ENCODE measurements at regions not wholly inside any gene's neighbourhood (a gene's known extent, or its start where the extent isn't known, plus 50 kb on each side); places are given as distances from the start of the nearest gene placed in this dataset.
"Not testable (repeated sequence)": the region's sequence is repeated elsewhere in the genome, so short reads cannot be mapped to it uniquely, and the experiment has no call there.

GRCh38 chr10:34884272-34884952, 69.3 kb upstream of the PARD3 start:
- no peak overlapping the region for H3K27ac Mint-ChIP-seq (ENCODE audit: unreplicated experiment)
- H3K9me3 Mint-ChIP-seq (ENCODE audit: low read depth, unreplicated experiment) = no peaks in the 10 kb centered on the region
- no peak for TF ChIP-seq CTCF (IDR thresholded peaks at IDR 0.05; ENCODE audit: unreplicated experiment)
- BruUV-seq (replicated peaks) = no TSS peak
- CTCF ChIA-PET = no interaction called here
- H3K27me3 Mint-ChIP-seq (ENCODE audit: unreplicated experiment) = no peaks in the 10 kb centered on the region
- H3K36me3 Mint-ChIP-seq (ENCODE audit: insufficient read depth, unreplicated experiment) = no peaks in the 10 kb centered on the region
- no peak for DNase-seq
- intact Hi-C loops (cut with micrococcal nuclease; ENCODE audit: unreplicated experiment) = no loop called here
- H3K4me3 Mint-ChIP-seq (ENCODE audit: low read depth, unreplicated experiment) = no peak overlapping the region
- peaks cover 7% of the 10 kb centered on the region for H3K4me1 Mint-ChIP-seq (ENCODE audit: low read depth, unreplicated experiment)

GRCh38 chr10:34880817-34881216, 65.7 kb upstream of the PARD3 start:
- Mint-ChIP-seq H3K27ac (ENCODE audit: unreplicated experiment) (no peak overlapping the region), H3K9me3 (ENCODE audit: low read depth, unreplicated experiment) (no peaks in the 10 kb centered on the region), H3K4me3 (ENCODE audit: low read depth, unreplicated experiment) (no peak overlapping the region), H3K27me3 (ENCODE audit: unreplicated experiment) (no peaks in the 10 kb centered on the region), H3K36me3 (ENCODE audit: insufficient read depth, unreplicated experiment) (no peaks in the 10 kb centered on the region), H3K4me1 (ENCODE audit: low read depth, unreplicated experiment) (no peaks in the 10 kb centered on the region)
- CTCF ChIA-PET = no interaction called here
- DNase-seq = no peak
- intact Hi-C loops (cut with micrococcal nuclease; ENCODE audit: unreplicated experiment) = no loop called here
- no TSS peak for BruUV-seq (replicated peaks)
- TF ChIP-seq CTCF (IDR thresholded peaks at IDR 0.05; ENCODE audit: unreplicated experiment) = no peak

- intact Hi-C loops (cut with micrococcal nuclease; ENCODE audit: unreplicated experiment); H3K27me3 Mint-ChIP-seq (ENCODE audit: unreplicated experiment); CTCF ChIA-PET; H3K9me3 Mint-ChIP-seq (ENCODE audit: low read depth, unreplicated experiment); BruUV-seq (replicated peaks); H3K36me3 Mint-ChIP-seq (ENCODE audit: insufficient read depth, unreplicated experiment); H3K4me1 Mint-ChIP-seq (ENCODE audit: low read depth, unreplicated experiment); DNase-seq; H3K4me3 Mint-ChIP-seq (ENCODE audit: low read depth, unreplicated experiment); H3K27ac Mint-ChIP-seq (ENCODE audit: unreplicated experiment): not testable (repeated sequence)
Measured at GRCh38 chr10:34878651-34879050, 63.6 kb upstream of the PARD3 start.

- intact Hi-C loops (cut with micrococcal nuclease; ENCODE audit: unreplicated experiment) = no loop called here
- Mint-ChIP-seq H3K27me3 (ENCODE audit: unreplicated experiment) (no peaks in the 10 kb centered on the region), H3K27ac (ENCODE audit: unreplicated experiment) (no peak overlapping the region), H3K36me3 (ENCODE audit: insufficient read depth, unreplicated experiment) (no peaks in the 10 kb centered on the region), H3K4me1 (ENCODE audit: low read depth, unreplicated experiment) (no peaks in the 10 kb centered on the region), H3K4me3 (ENCODE audit: low read depth, unreplicated experiment) (no peak overlapping the region), H3K9me3 (ENCODE audit: low read depth, unreplicated experiment) (no peaks in the 10 kb centered on the region)
- DNase-seq = no peak
- CTCF ChIA-PET = no interaction called here
- no peak for TF ChIP-seq CTCF (IDR thresholded peaks at IDR 0.05; ENCODE audit: unreplicated experiment)
- BruUV-seq (replicated peaks) = no TSS peak
Measured at GRCh38 chr10:34875061-34875460, 60.0 kb upstream of the PARD3 start.

- Mint-ChIP-seq H3K9me3 (ENCODE audit: low read depth, unreplicated experiment) (no peaks in the 10 kb centered on the region), H3K27me3 (ENCODE audit: unreplicated experiment) (no peaks in the 10 kb centered on the region), H3K4me1 (ENCODE audit: low read depth, unreplicated experiment) (no peaks in the 10 kb centered on the region), H3K4me3 (ENCODE audit: low read depth, unreplicated experiment) (no peak overlapping the region), H3K27ac (ENCODE audit: unreplicated experiment) (no peak overlapping the region), H3K36me3 (ENCODE audit: insufficient read depth, unreplicated experiment) (no peaks in the 10 kb centered on the region)
- CTCF ChIA-PET = no interaction called here
- TF ChIP-seq CTCF (IDR thresholded peaks at IDR 0.05; ENCODE audit: unreplicated experiment) = no peak
- no TSS peak for BruUV-seq (replicated peaks)
- intact Hi-C loops (cut with micrococcal nuclease; ENCODE audit: unreplicated experiment) = no loop called here
- DNase-seq = no peak
Measured at GRCh38 chr10:34872820-34873219, 57.7 kb upstream of the PARD3 start.

Measured in Calu3 (cell line).